NCI-H2196 (cell line): ENCODE measurements at regions not wholly inside any gene's neighbourhood (a gene's known extent, or its start where the extent isn't known, plus 50 kb on each side); places are given as distances from the start of the nearest gene placed in this dataset.
"Not testable (repeated sequence)": the region's sequence is repeated elsewhere in the genome, so short reads cannot be mapped to it uniquely, and the experiment has no call there.

Source experiments
- DNase-seq: peaks from one replicate; lab custom pipeline; 2025; ENCODE audit not compliant: unreplicated experiment; lab: John Stamatoyannopoulos, UW

GRCh38 chr2:123468071-123468470 is 557.0 kb upstream of the CNTNAP5 start:
- DNase-seq = no peak

GRCh38 chr2:123481406-123481805 is 543.7 kb upstream of the CNTNAP5 start:
- DNase-seq = no peak

- DNase-seq = no peak
Observed at GRCh38 chr2:123485056-123485455, 540.0 kb upstream of the CNTNAP5 start.

- no peak for DNase-seq
Observed at GRCh38 chr2:123493687-123494086, 531.4 kb upstream of the CNTNAP5 start.

GRCh38 chr2:123495241-123495640 is 529.8 kb upstream of the CNTNAP5 start:
- DNase-seq = no peak

GRCh38 chr2:123500346-123500745 is 524.7 kb upstream of the CNTNAP5 start:
- no peak for DNase-seq

- DNase-seq = no peak
Observed at GRCh38 chr2:123500988-123501387, 524.1 kb upstream of the CNTNAP5 start.

- DNase-seq = no peak
Observed at GRCh38 chr2:123502931-123503330, 522.2 kb upstream of the CNTNAP5 start.

- DNase-seq = no peak
Observed at GRCh38 chr2:123512547-123512946, 512.5 kb upstream of the CNTNAP5 start.

GRCh38 chr2:123513351-123513750 is 511.7 kb upstream of the CNTNAP5 start:
- DNase-seq = no peak

GRCh38 chr2:123514613-123515207 is 510.4 kb upstream of the CNTNAP5 start:
- DNase-seq = no peak

GRCh38 chr2:123518367-123518766 is 506.7 kb upstream of the CNTNAP5 start:
- no peak for DNase-seq

GRCh38 chr2:123521854-123522253 is 503.2 kb upstream of the CNTNAP5 start:
- DNase-seq = no peak

GRCh38 chr2:123522498-123522897 is 502.6 kb upstream of the CNTNAP5 start:
- DNase-seq = not testable (repeated sequence)

- DNase-seq = no peak
Observed at GRCh38 chr2:123528996-123529707, 495.9 kb upstream of the CNTNAP5 start.

GRCh38 chr2:123530004-123530403 is 495.1 kb upstream of the CNTNAP5 start:
- no peak for DNase-seq

GRCh38 chr2:123532126-123532525 is 493.0 kb upstream of the CNTNAP5 start:
- DNase-seq = no peak

- DNase-seq = no peak
Observed at GRCh38 chr2:123532994-123533393, 492.1 kb upstream of the CNTNAP5 start.

- no peak for DNase-seq
Observed at GRCh38 chr2:123540291-123540690, 484.8 kb upstream of the CNTNAP5 start.

GRCh38 chr2:123546353-123546752 is 478.7 kb upstream of the CNTNAP5 start:
- no peak for DNase-seq

GRCh38 chr2:123563515-123563914 is 461.6 kb upstream of the CNTNAP5 start:
- no peak for DNase-seq

- DNase-seq = no peak
Observed at GRCh38 chr2:123566291-123566946, 458.7 kb upstream of the CNTNAP5 start.
